CD4-positive, alpha-beta memory T cell (primary cell): ENCODE measurements at regions not wholly inside any gene's neighbourhood (a gene's known extent, or its start where the extent isn't known, plus 50 kb on each side); places are given as distances from the start of the nearest gene placed in this dataset.

Experiments used
- CTCF ChIA-PET: fragments of 350-600 bp; sonication (Branson Sonifier 250); formaldehyde crosslinking; loops from one replicate; lab custom pipeline; 2021; ENCODE audit warnings: inconsistent platforms; ENCODE audit not compliant: partially characterized antibody; lab: Charles Lee
- POLR2A ChIA-PET: fragments of 350-600 bp; sonication (Branson Sonifier 250); formaldehyde crosslinking; loops from one replicate; lab custom pipeline; 2021; ENCODE audit not compliant: partially characterized antibody; lab: Charles Lee
- DNase-seq, 5 donors: peaks; one replicate each; pipeline versions ENCODE4 v3.0.0 to v3.0.0-alpha.2; 2020 to 2022; ENCODE audit warnings: mixed read lengths in 1 of 5
- H3K27ac ChIP-seq: one replicate; pipeline ENCODE4 v1.7.0; 2013; ENCODE audit warnings: low read depth, low read length
- H3K27me3 ChIP-seq: 2 replicates; pipeline ENCODE4 v1.7.0; 2013; ENCODE audit warnings: mild to moderate bottlenecking, low read length, moderate library complexity; ENCODE audit not compliant: insufficient read depth
- H3K36me3 ChIP-seq: 2 replicates; pipeline ENCODE4 v1.7.0; 2013; ENCODE audit warnings: mild to moderate bottlenecking, low read length, moderate library complexity; ENCODE audit not compliant: insufficient read depth
- H3K4me1 ChIP-seq: 2 replicates; pipeline ENCODE4 v1.7.0; 2013; ENCODE audit warnings: mild to moderate bottlenecking, low read length, moderate library complexity; ENCODE audit not compliant: insufficient read depth
- H3K4me3 ChIP-seq, 2 donors: one replicate each; pipeline ENCODE4 v1.7.0; 2013; ENCODE audit warnings: low read length in 2 of 2, mild to moderate bottlenecking in 1 of 2
- H3K9me3 ChIP-seq, 2 donors: one replicate each; pipeline ENCODE4 v1.7.0; 2013; ENCODE audit warnings: low read length in 2 of 2, control low read depth in 1 of 2; ENCODE audit not compliant: control insufficient read depth in 1 of 2
- H3K27ac Mint-ChIP-seq, 7 donors: one replicate each; pipeline ENCODE4 v1.8.0; 2020 to 2021; ENCODE audit warnings: mixed read lengths in 7 of 7, mild to moderate bottlenecking in 6 of 7, inconsistent platforms in 3 of 7, moderate library complexity in 3 of 7
- H3K27me3 Mint-ChIP-seq, 2 donors: one replicate each; pipeline ENCODE4 v1.8.0; 2020 to 2021; ENCODE audit warnings: mixed read lengths in 2 of 2
- H3K36me3 Mint-ChIP-seq, 2 donors: one replicate each; pipeline ENCODE4 v1.8.0; 2020 to 2021; ENCODE audit warnings: mixed read lengths in 2 of 2, inconsistent platforms in 1 of 2, mild to moderate bottlenecking in 1 of 2
- H3K4me1 Mint-ChIP-seq, 4 donors: one replicate each; pipeline ENCODE4 v1.8.0; 2020 to 2021; ENCODE audit warnings: mixed read lengths in 4 of 4, mild to moderate bottlenecking in 1 of 4
- H3K4me3 Mint-ChIP-seq, 8 donors: one replicate each; pipeline ENCODE4 v1.8.0; 2020 to 2021; ENCODE audit warnings: mixed read lengths in 8 of 8, mild to moderate bottlenecking in 7 of 8, moderate library complexity in 6 of 8, inconsistent platforms in 3 of 8
- H3K9me3 Mint-ChIP-seq, 8 donors: one replicate each; pipeline ENCODE4 v1.8.0; 2020 to 2021; ENCODE audit warnings: mixed read lengths in 8 of 8, mild to moderate bottlenecking in 5 of 8, inconsistent platforms in 3 of 8, moderate library complexity in 1 of 8
- intact Hi-C: fragments of 100-400 bp; cut with micrococcal nuclease; formaldehyde crosslinking; loops from one replicate; pipeline ENCODE4 v1.15.1; 2023

GRCh38 chr2:220940646-220941045, 631.5 kb downstream of the EPHA4 start:
- H3K36me3 Mint-ChIP-seq: no peaks in the 10 kb centered on the region
- CTCF ChIA-PET: no interaction called here
- intact Hi-C loops: no loop called here
- Histone ChIP-seq H3K4me1 (no peaks in the 10 kb centered on the region), H3K36me3 (no peaks in the 10 kb centered on the region), H3K27me3 (no peaks in the 10 kb centered on the region), H3K9me3 (no peaks in the 10 kb centered on the region), H3K4me3 (no peak overlapping the region), H3K27ac (no peak overlapping the region)
- no peak overlapping the region for H3K27ac Mint-ChIP-seq
- H3K27me3 Mint-ChIP-seq: peaks cover 0 to 2% of the 10 kb centered on the region in 2 donors
- DNase-seq: no peak
- H3K4me3 Mint-ChIP-seq: no peak overlapping the region
- H3K4me1 Mint-ChIP-seq: no peaks in the 10 kb centered on the region
- POLR2A ChIA-PET: no interaction called here
- peaks cover 0 to 3% (median 0%) of the 10 kb centered on the region in 8 donors for H3K9me3 Mint-ChIP-seq

- H3K4me3 ChIP-seq: no peak overlapping the region
- H3K9me3 Mint-ChIP-seq: peaks cover 0 to under 1% (median 0%) of the 10 kb centered on the region in 8 donors
- H3K4me1 Mint-ChIP-seq: no peaks in the 10 kb centered on the region
- H3K9me3 ChIP-seq: no peaks in the 10 kb centered on the region
- no peak overlapping the region for H3K27ac Mint-ChIP-seq
- ChIA-PET POLR2A (no interaction called here), CTCF (no interaction called here)
- H3K36me3 ChIP-seq: no peaks in the 10 kb centered on the region
- peaks cover 0 to 3% of the 10 kb centered on the region in 2 donors for H3K27me3 Mint-ChIP-seq
- no peaks in the 10 kb centered on the region for H3K36me3 Mint-ChIP-seq
- H3K4me3 Mint-ChIP-seq: no peak overlapping the region
- no peaks in the 10 kb centered on the region for H3K4me1 ChIP-seq
- no peak for DNase-seq
- H3K27ac ChIP-seq: no peak overlapping the region
- intact Hi-C loops: no loop called here
- no peaks in the 10 kb centered on the region for H3K27me3 ChIP-seq
These were observed 630.4 kb downstream of the EPHA4 start for GRCh38 chr2:220941683-220942082.

GRCh38 chr2:220946552-220946951, 625.6 kb downstream of the EPHA4 start:
- H3K4me1 ChIP-seq: no peaks in the 10 kb centered on the region
- intact Hi-C loops: no loop called here
- Mint-ChIP-seq H3K4me3 (no peak overlapping the region), H3K36me3 (no peaks in the 10 kb centered on the region), H3K27me3 (peaks cover 3 to 7% of the 10 kb centered on the region in 2 donors), H3K27ac (no peak overlapping the region), H3K9me3 (no peaks in the 10 kb centered on the region), H3K4me1 (no peaks in the 10 kb centered on the region)
- H3K27ac ChIP-seq: no peak overlapping the region
- no peaks in the 10 kb centered on the region for H3K9me3 ChIP-seq
- ChIA-PET CTCF (no interaction called here), POLR2A (no interaction called here)
- H3K27me3 ChIP-seq: no peaks in the 10 kb centered on the region
- H3K36me3 ChIP-seq: no peaks in the 10 kb centered on the region
- no peak for DNase-seq
- no peak overlapping the region for H3K4me3 ChIP-seq

DNA sequence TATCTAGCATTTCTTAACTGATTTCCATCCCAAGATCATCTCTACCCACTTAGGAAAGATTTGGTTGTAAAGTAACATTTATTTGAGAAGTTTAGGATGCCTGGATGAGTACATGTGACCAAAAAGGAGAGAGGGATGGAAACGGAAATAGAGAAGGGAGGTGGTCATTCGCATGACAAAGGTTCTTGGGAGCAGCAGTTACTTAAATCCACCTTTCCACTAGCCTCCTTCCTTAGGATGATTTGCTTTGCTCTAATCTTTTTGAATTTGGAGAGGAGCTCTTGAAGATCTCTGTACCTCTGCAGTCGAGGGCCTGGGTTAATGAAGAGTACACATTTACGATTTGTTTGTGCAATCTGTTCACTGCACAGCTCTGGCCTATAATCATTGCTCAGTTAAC, 623.5 kb downstream of the EPHA4 start:
- Histone ChIP-seq H3K4me3 (no peak overlapping the region), H3K4me1 (no peaks in the 10 kb centered on the region), H3K9me3 (no peaks in the 10 kb centered on the region), H3K27ac (no peak overlapping the region), H3K27me3 (no peaks in the 10 kb centered on the region), H3K36me3 (no peaks in the 10 kb centered on the region)
- Mint-ChIP-seq H3K9me3 (peaks cover 0 to 4% (median 0%) of the 10 kb centered on the region in 8 donors), H3K27ac (no peak overlapping the region), H3K4me1 (no peaks in the 10 kb centered on the region), H3K36me3 (no peaks in the 10 kb centered on the region), H3K27me3 (peaks cover 3 to 7% of the 10 kb centered on the region in 2 donors), H3K4me3 (no peak overlapping the region)
- intact Hi-C loops: no loop called here
- POLR2A ChIA-PET: no interaction called here
- CTCF ChIA-PET: no interaction called here
- DNase-seq: no peak

- no peak overlapping the region for H3K27ac Mint-ChIP-seq
- H3K27ac ChIP-seq: no peak overlapping the region
- no peaks in the 10 kb centered on the region for H3K4me1 ChIP-seq
- ChIA-PET POLR2A (no interaction called here), CTCF (no interaction called here)
- no peaks in the 10 kb centered on the region for H3K36me3 Mint-ChIP-seq
- no peaks in the 10 kb centered on the region for H3K9me3 ChIP-seq
- H3K4me3 Mint-ChIP-seq: no peak overlapping the region
- H3K27me3 Mint-ChIP-seq: peaks cover 3 to 7% of the 10 kb centered on the region in 2 donors
- H3K4me1 Mint-ChIP-seq: no peaks in the 10 kb centered on the region
- H3K27me3 ChIP-seq: no peaks in the 10 kb centered on the region
- intact Hi-C loops: no loop called here
- DNase-seq: no peak
- H3K36me3 ChIP-seq: no peaks in the 10 kb centered on the region
- peaks cover 0 to 4% (median 0%) of the 10 kb centered on the region in 8 donors for H3K9me3 Mint-ChIP-seq
- no peak overlapping the region for H3K4me3 ChIP-seq
These were observed 622.6 kb downstream of the EPHA4 start for GRCh38 chr2:220949466-220949865.

- no peak overlapping the region for H3K4me3 ChIP-seq
- H3K4me1 ChIP-seq: no peaks in the 10 kb centered on the region
- Mint-ChIP-seq H3K9me3 (peaks cover 0 to 4% (median 1%) of the 10 kb centered on the region in 8 donors), H3K27me3 (peaks cover 0 to 4% of the 10 kb centered on the region in 2 donors), H3K4me1 (no peaks in the 10 kb centered on the region), H3K27ac (no peak overlapping the region), H3K4me3 (no peak overlapping the region), H3K36me3 (no peaks in the 10 kb centered on the region)
- H3K27ac ChIP-seq: no peak overlapping the region
- no peaks in the 10 kb centered on the region for H3K27me3 ChIP-seq
- H3K36me3 ChIP-seq: no peaks in the 10 kb centered on the region
- no peaks in the 10 kb centered on the region for H3K9me3 ChIP-seq
- DNase-seq: no peak
- ChIA-PET CTCF (no interaction called here), POLR2A (no interaction called here)
- intact Hi-C loops: no loop called here
These were observed 616.3 kb downstream of the EPHA4 start for GRCh38 chr2:220955776-220956175.

DNA sequence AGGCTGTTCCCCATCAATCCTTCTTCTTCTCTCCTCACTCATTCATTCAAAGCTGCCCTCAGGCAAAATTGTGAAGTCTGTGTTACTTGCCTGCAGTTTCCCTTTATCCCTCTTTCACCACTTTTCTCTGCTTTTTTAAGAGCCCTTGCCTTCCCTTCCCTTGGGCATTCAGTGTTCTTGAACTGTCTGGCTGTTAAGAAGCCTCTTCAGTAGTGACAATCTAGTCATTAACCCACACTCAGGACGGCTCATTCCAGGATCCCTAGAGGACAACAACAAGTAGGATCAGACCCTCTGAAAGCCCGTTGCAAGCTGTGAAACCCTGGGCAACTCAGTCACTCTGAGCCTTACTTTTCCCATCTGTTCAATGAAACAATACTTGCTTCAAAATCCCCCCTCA, 615.7 kb downstream of the EPHA4 start:
- Mint-ChIP-seq H3K27ac (no peak overlapping the region), H3K27me3 (peaks cover 0 to 4% of the 10 kb centered on the region in 2 donors), H3K4me3 (no peak overlapping the region), H3K4me1 (no peaks in the 10 kb centered on the region), H3K36me3 (no peaks in the 10 kb centered on the region), H3K9me3 (peaks cover 0 to 4% (median 1%) of the 10 kb centered on the region in 8 donors)
- H3K27ac ChIP-seq: no peak overlapping the region
- intact Hi-C loops: no loop called here
- H3K9me3 ChIP-seq: no peaks in the 10 kb centered on the region
- CTCF ChIA-PET: no interaction called here
- no peaks in the 10 kb centered on the region for H3K4me1 ChIP-seq
- H3K27me3 ChIP-seq: no peaks in the 10 kb centered on the region
- POLR2A ChIA-PET: no interaction called here
- DNase-seq: no peak
- no peaks in the 10 kb centered on the region for H3K36me3 ChIP-seq
- H3K4me3 ChIP-seq: no peak overlapping the region

DNA sequence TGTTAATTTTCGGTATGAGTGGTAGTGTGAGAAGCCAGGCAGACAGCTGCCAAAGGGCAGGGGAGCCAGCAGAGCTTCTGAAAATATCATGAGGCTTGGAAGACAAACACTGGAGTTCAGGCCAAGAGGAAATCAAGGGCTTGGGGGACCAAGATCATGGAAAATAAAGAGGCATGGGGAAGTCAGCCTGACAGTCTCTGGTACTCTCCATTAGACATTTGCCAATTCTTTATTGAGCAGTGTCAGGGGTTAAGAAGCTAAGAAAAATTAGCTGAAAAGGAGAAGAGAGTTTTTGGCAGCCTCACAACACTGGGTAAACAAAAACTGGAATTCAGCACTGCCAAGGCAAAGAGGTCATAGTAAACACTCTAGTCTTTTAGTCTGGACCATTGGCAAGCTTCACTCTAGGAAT, 612.7 kb downstream of the EPHA4 start:
- Histone ChIP-seq H3K36me3 (no peaks in the 10 kb centered on the region), H3K27me3 (no peaks in the 10 kb centered on the region), H3K9me3 (no peaks in the 10 kb centered on the region), H3K4me1 (no peaks in the 10 kb centered on the region), H3K4me3 (no peak overlapping the region), H3K27ac (no peak overlapping the region)
- intact Hi-C loops: no loop called here
- CTCF ChIA-PET: no interaction called here
- H3K36me3 Mint-ChIP-seq: no peaks in the 10 kb centered on the region
- DNase-seq: no peak
- H3K9me3 Mint-ChIP-seq: peaks cover 0 to 2% (median 0%) of the 10 kb centered on the region in 8 donors
- peaks cover 0 to 4% of the 10 kb centered on the region in 2 donors for H3K27me3 Mint-ChIP-seq
- POLR2A ChIA-PET: no interaction called here
- H3K4me1 Mint-ChIP-seq: no peaks in the 10 kb centered on the region
- no peak overlapping the region for H3K27ac Mint-ChIP-seq
- H3K4me3 Mint-ChIP-seq: no peak overlapping the region
